ENCODE measurements at regions not wholly inside any gene's neighbourhood (a gene's known extent, or its start where the extent isn't known, plus 50 kb on each side); places are given as distances from the start of the nearest gene placed in this dataset.

- TF ChIP-seq CTCF (IDR thresholded peaks at IDR 0.05; ENCODE audit: low read length) (no peak), EZH2 (IDR thresholded peaks at IDR 0.05; ENCODE audit: borderline replicate concordance, low read length) (no peak)
Observed at GRCh38 chr1:80083892-80084291, 1077.4 kb upstream of the ADGRL4 start.
